ENCODE measurements at regions not wholly inside any gene's neighbourhood (a gene's known extent, or its start where the extent isn't known, plus 50 kb on each side); places are given as distances from the start of the nearest gene placed in this dataset.

GRCh38 chr1:11357276-11357675, 84.3 kb downstream of the UBIAD1 start:
- TF ChIP-seq CTCF (conservative IDR thresholded peaks at IDR 0.05 in 1 of 2, IDR thresholded peaks at IDR 0.05 in 1 of 2; ENCODE audit: extremely low read depth in 1 of 2, insufficient read depth in 1 of 2, low read depth in 1 of 2, low read length in 2 of 2), result no peak
- TF ChIP-seq EZH2 (IDR thresholded peaks at IDR 0.05; ENCODE audit: borderline replicate concordance, low read length), result no peak
